Gastrocnemius medialis (tissue), 4 donors: ENCODE measurements at regions not wholly inside any gene's neighbourhood (a gene's known extent, or its start where the extent isn't known, plus 50 kb on each side); places are given as distances from the start of the nearest gene placed in this dataset.

Experiments
- CTCF ChIP-seq, 5 experiments: fragments of 450-650 bp in 3 of 5; fragments of 200-600 bp in 2 of 5; sonication (generic) in 2 of 5; IDR thresholded peaks in 4 of 5; conservative IDR thresholded peaks in 1 of 5; 1 replicate in 4 of 5; 2 replicates in 1 of 5; pipeline ENCODE4 v1.5.1; 2016 to 2019; ENCODE audit warnings: antibody characterized with exemption in 5 of 5, mild to moderate bottlenecking in 3 of 5, moderate library complexity in 3 of 5
- POLR2A ChIP-seq, 2 donors: fragments of 450-650 bp; IDR thresholded peaks; one replicate each; pipeline ENCODE4 v1.6.1; 2017; ENCODE audit warnings: antibody characterized with exemption in 2 of 2, mild to moderate bottlenecking in 2 of 2, moderate library complexity in 2 of 2

GRCh38 chr11:112587664-112588063, 327.0 kb upstream of the PLET1 start:
- no peak for TF ChIP-seq CTCF (IDR thresholded peaks at IDR 0.05 in 4 of 5, conservative IDR thresholded peaks at IDR 0.05 in 1 of 5)
- TF ChIP-seq POLR2A (IDR thresholded peaks at IDR 0.05) = no peak
